ENCODE measurements at regions not wholly inside any gene's neighbourhood (a gene's known extent, or its start where the extent isn't known, plus 50 kb on each side); places are given as distances from the start of the nearest gene placed in this dataset.

DNA sequence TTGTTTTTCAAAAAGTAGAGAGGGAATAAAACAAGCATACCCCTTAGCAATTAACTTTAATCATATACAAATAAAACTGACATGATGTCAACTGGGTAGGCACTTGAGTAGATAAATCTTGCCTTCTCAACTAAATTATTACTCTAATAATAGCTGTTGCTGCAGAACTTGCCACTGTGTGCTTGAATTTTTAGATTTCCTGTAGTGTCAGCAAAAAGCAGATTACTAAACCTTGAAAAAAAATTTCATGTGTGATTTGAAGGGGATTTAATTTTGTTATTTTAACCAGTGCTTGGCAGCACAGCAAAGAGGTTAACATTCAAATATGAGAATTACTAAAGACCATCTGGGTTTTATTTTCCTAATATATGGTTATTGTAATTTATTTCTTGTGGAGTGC lies 438.3 kb upstream of the SPANXN1 start:
- peaks cover 0 to 4% of the 10 kb centered on the region in 2 donors for H3K27me3 Mint-ChIP-seq
- Histone ChIP-seq H3K4me1 (ENCODE audit: control insufficient read depth in 1 of 2, extremely low read depth in 1 of 2, insufficient read depth in 2 of 2, low read length in 2 of 2) (no peaks in the 10 kb centered on the region), H3K9me3 (no peaks in the 10 kb centered on the region), H3K27me3 (replicated peaks in 1 of 2; ENCODE audit: control insufficient read depth in 2 of 2, extremely low read depth in 1 of 2, insufficient read depth in 2 of 2, low read length in 1 of 2) (no peaks in the 10 kb centered on the region), H3K4me3 (ENCODE audit: control insufficient read depth in 1 of 2, extremely low read depth in 1 of 2, low read length in 1 of 2) (no peak overlapping the region), H3K36me3 (ENCODE audit: control insufficient read depth in 2 of 2, extremely low read depth in 1 of 2, insufficient read depth in 1 of 2, low read length in 1 of 2) (no peaks in the 10 kb centered on the region), H3K27ac (ENCODE audit: low read length) (no peak overlapping the region)
- CTCF ChIA-PET = no interaction called here
- H3K27ac Mint-ChIP-seq = no peak overlapping the region
- H3K4me3 Mint-ChIP-seq = no peak overlapping the region
- DNase-seq = no peak
- H3K9me3 Mint-ChIP-seq = peaks cover 0 to 8% (median 0%) of the 10 kb centered on the region in 3 donors
- no peaks in the 10 kb centered on the region for H3K4me1 Mint-ChIP-seq
- H3K36me3 Mint-ChIP-seq = no peaks in the 10 kb centered on the region
- no peak for ATAC-seq (replicated peaks in 1 of 4)
- POLR2A ChIA-PET = no interaction called here

DNA sequence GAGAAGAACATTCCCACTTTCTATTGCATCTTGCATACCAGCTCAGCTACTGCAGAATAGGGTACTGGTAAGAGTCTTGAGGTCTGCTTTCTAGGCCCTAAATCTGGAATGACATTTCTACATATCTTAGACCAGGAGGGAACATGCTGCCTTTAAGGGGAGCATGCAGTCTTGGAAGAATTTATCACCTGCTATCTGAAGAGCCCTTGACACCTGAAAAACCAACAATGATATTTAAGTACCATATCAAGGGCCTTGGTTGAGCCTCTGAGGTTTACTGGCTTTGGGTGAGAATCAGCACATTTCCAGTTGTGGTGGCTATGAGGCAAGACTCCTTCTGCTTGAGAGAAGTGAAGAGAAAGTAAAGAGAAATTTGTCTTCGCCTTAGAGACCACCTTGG lies 436.8 kb upstream of the SPANXN1 start:
- H3K27ac Mint-ChIP-seq = no peak overlapping the region
- POLR2A ChIA-PET = interaction anchor here in 1 of 2 donors (0.6 kb wide), 1 partner anchor 28 kb away, joined by 3 read pairs; no protein-coding TSS in a partner anchor
- CTCF ChIA-PET = no interaction called here

DNA sequence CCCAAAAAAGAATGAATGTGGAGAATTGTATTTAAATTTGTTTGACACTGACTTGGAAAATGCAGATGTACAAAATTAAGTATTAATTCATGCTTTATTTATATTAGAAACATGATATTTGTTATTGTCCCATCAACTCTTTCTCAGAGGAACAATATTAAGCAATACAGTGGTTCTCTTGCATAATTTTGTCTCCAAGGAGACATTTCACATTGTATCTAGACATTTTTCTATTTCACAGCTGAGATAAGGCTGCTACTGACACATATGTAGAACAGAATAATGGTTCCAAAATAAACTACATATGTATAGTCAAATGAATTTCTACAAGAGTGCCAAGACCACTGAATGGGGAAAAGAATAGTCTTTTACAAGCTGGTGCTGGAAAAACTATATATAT lies 427.9 kb upstream of the SPANXN1 start:
- no peaks in the 10 kb centered on the region for H3K9me3 ChIP-seq
- no peak overlapping the region for H3K27ac ChIP-seq (ENCODE audit: low read length)
- no peaks in the 10 kb centered on the region for H3K27me3 Mint-ChIP-seq
- ATAC-seq (replicated peaks in 1 of 4) (no peak), DNase-seq (no peak)
- H3K4me3 ChIP-seq (ENCODE audit: control insufficient read depth in 1 of 2, extremely low read depth in 1 of 2, low read length in 1 of 2) = no peak overlapping the region
- ChIA-PET CTCF (no interaction called here), POLR2A (interaction anchor here in 1 of 2 donors (0.7 kb wide), 1 partner anchor 18 kb away, joined by 3 read pairs; no protein-coding TSS in a partner anchor)
- no peaks in the 10 kb centered on the region for H3K4me1 Mint-ChIP-seq
- H3K9me3 Mint-ChIP-seq = peaks cover 0 to 3% (median 0%) of the 10 kb centered on the region in 3 donors
- H3K36me3 ChIP-seq (ENCODE audit: control insufficient read depth in 2 of 2, extremely low read depth in 1 of 2, insufficient read depth in 1 of 2, low read length in 1 of 2) = no peaks in the 10 kb centered on the region
- H3K27me3 ChIP-seq (replicated peaks in 1 of 2; ENCODE audit: control insufficient read depth in 2 of 2, extremely low read depth in 1 of 2, insufficient read depth in 2 of 2, low read length in 1 of 2) = no peaks in the 10 kb centered on the region
- H3K4me1 ChIP-seq (ENCODE audit: control insufficient read depth in 1 of 2, extremely low read depth in 1 of 2, insufficient read depth in 2 of 2, low read length in 2 of 2) = no peaks in the 10 kb centered on the region
- H3K27ac Mint-ChIP-seq = no peak overlapping the region
- H3K4me3 Mint-ChIP-seq = no peak overlapping the region
- no peaks in the 10 kb centered on the region for H3K36me3 Mint-ChIP-seq

More for the DNA sequence above, 436.8 kb upstream of the SPANXN1 start:
- Mint-ChIP-seq H3K9me3 (peaks cover 0 to 8% (median 0%) of the 10 kb centered on the region in 3 donors), H3K4me1 (no peaks in the 10 kb centered on the region), H3K36me3 (no peaks in the 10 kb centered on the region), H3K4me3 (no peak overlapping the region), H3K27me3 (peaks cover 0 to 4% of the 10 kb centered on the region in 2 donors)
- WGBS (ENCODE audit: insufficient coverage) = 83% methylated on average over 1 of the region's 1 CpG
- Histone ChIP-seq H3K36me3 (ENCODE audit: control insufficient read depth in 2 of 2, extremely low read depth in 1 of 2, insufficient read depth in 1 of 2, low read length in 1 of 2) (no peaks in the 10 kb centered on the region), H3K27me3 (replicated peaks in 1 of 2; ENCODE audit: control insufficient read depth in 2 of 2, extremely low read depth in 1 of 2, insufficient read depth in 2 of 2, low read length in 1 of 2) (no peaks in the 10 kb centered on the region), H3K4me3 (ENCODE audit: control insufficient read depth in 1 of 2, extremely low read depth in 1 of 2, low read length in 1 of 2) (no peak overlapping the region), H3K27ac (ENCODE audit: low read length) (no peak overlapping the region), H3K9me3 (no peaks in the 10 kb centered on the region), H3K4me1 (ENCODE audit: control insufficient read depth in 1 of 2, extremely low read depth in 1 of 2, insufficient read depth in 2 of 2, low read length in 2 of 2) (no peaks in the 10 kb centered on the region)
- DNase-seq (no peak), ATAC-seq (replicated peaks in 1 of 4) (no peak)

DNA sequence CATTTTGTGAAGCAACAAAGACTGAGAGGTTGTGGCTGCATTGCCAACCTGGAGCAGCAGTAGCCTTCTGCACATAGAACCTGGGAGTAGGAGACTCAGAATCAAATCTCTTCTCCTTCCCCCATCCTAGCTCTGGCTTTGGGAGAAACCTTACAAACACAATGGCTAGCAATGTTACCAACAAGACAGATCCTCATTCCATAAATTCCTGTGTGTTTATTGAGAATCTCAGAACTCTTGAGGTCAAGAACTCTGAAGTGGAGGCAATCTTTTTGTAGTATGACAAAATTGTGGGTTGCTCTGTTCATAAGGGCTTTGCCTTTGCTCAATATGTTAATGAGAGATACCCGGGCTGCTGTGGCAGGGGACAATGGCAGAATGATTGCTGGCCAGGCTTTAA lies 406.7 kb upstream of the SPANXN1 start:
- CTCF ChIA-PET = no interaction called here
- peaks cover 0 to 3% of the 10 kb centered on the region in 2 donors for H3K27me3 Mint-ChIP-seq

DNA sequence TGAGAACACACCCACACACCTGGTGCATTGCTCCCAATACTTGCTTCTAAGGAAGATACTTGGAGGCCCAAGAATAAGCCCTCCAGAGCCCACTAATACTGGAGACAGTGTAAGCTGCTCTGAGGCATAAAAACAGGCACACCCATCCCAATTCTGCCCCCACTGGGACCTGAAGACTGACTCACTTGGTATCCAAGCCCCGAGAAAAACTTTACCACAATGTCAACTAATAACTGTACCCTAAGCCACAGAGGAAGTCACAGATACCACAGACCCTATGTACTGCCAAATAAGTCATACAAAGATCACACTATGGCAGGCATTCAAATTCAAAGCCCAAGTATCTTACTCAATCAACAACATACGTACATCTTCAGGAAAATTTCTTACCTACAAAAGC lies 398.2 kb upstream of the SPANXN1 start:
- Histone ChIP-seq H3K4me1 (ENCODE audit: control insufficient read depth in 1 of 2, extremely low read depth in 1 of 2, insufficient read depth in 2 of 2, low read length in 2 of 2) (no peaks in the 10 kb centered on the region), H3K9me3 (peaks cover 2% of the 10 kb centered on the region), H3K27ac (ENCODE audit: low read length) (no peak overlapping the region), H3K27me3 (replicated peaks in 1 of 2; ENCODE audit: control insufficient read depth in 2 of 2, extremely low read depth in 1 of 2, insufficient read depth in 2 of 2, low read length in 1 of 2) (no peaks in the 10 kb centered on the region), H3K4me3 (ENCODE audit: control insufficient read depth in 1 of 2, extremely low read depth in 1 of 2, low read length in 1 of 2) (no peak overlapping the region), H3K36me3 (ENCODE audit: control insufficient read depth in 2 of 2, extremely low read depth in 1 of 2, insufficient read depth in 1 of 2, low read length in 1 of 2) (no peaks in the 10 kb centered on the region)
- ChIA-PET CTCF (no interaction called here), POLR2A (no interaction called here)
- peaks cover 0 to 4% of the 10 kb centered on the region in 2 donors for H3K27me3 Mint-ChIP-seq
- no peaks in the 10 kb centered on the region for H3K4me1 Mint-ChIP-seq
- H3K27ac Mint-ChIP-seq = no peak overlapping the region
- WGBS (ENCODE audit: insufficient coverage) = 0% methylated on average over 1 of the region's 2 CpGs
- no peaks in the 10 kb centered on the region for H3K36me3 Mint-ChIP-seq
- DNase-seq = no peak
- H3K4me3 Mint-ChIP-seq = no peak overlapping the region
- peaks cover 0 to 4% (median 4%) of the 10 kb centered on the region in 3 donors for H3K9me3 Mint-ChIP-seq
- no peak for ATAC-seq (replicated peaks in 1 of 4)

More for the DNA sequence above, 406.7 kb upstream of the SPANXN1 start:
- H3K36me3 Mint-ChIP-seq = no peaks in the 10 kb centered on the region
- POLR2A ChIA-PET = no interaction called here
- Histone ChIP-seq H3K27ac (ENCODE audit: low read length) (no peak overlapping the region), H3K36me3 (ENCODE audit: control insufficient read depth in 2 of 2, extremely low read depth in 1 of 2, insufficient read depth in 1 of 2, low read length in 1 of 2) (no peaks in the 10 kb centered on the region), H3K4me3 (ENCODE audit: control insufficient read depth in 1 of 2, extremely low read depth in 1 of 2, low read length in 1 of 2) (no peak overlapping the region), H3K9me3 (no peaks in the 10 kb centered on the region), H3K27me3 (replicated peaks in 1 of 2; ENCODE audit: control insufficient read depth in 2 of 2, extremely low read depth in 1 of 2, insufficient read depth in 2 of 2, low read length in 1 of 2) (no peaks in the 10 kb centered on the region), H3K4me1 (ENCODE audit: control insufficient read depth in 1 of 2, extremely low read depth in 1 of 2, insufficient read depth in 2 of 2, low read length in 2 of 2) (no peaks in the 10 kb centered on the region)
- no peak overlapping the region for H3K27ac Mint-ChIP-seq
- no peaks in the 10 kb centered on the region for H3K4me1 Mint-ChIP-seq
- 57% methylated on average over 1 of the region's 1 CpG for WGBS (ENCODE audit: insufficient coverage)
- H3K4me3 Mint-ChIP-seq = no peak overlapping the region
- ATAC-seq (replicated peaks in 1 of 4) (no peak), DNase-seq (no peak)
- peaks cover 0 to 4% (median 0%) of the 10 kb centered on the region in 3 donors for H3K9me3 Mint-ChIP-seq

DNA sequence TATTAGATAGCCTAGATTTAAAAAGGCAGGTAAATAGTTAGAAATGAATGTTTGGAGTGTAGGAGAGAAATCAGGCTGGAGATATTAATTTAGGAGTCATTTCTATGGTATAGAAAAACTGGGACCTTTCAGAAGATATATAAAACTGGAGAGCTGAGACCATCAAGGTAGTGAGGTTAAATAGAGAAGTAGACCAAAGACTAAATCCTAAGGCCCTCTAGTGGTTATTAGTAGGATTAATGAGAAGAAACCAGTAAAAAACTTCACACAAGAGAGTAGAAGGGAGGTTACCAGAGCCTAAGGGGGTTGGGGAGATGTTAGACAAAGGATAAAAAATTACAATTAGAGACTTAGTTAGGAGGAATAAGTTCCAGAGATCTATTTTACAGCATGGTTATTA lies 351.0 kb upstream of the SPANXN1 start:
- DNase-seq (no peak), ATAC-seq (replicated peaks in 1 of 4) (no peak)
- H3K36me3 Mint-ChIP-seq = no peaks in the 10 kb centered on the region
- H3K27me3 Mint-ChIP-seq = peaks cover 0 to 4% of the 10 kb centered on the region in 2 donors
- POLR2A ChIA-PET = no interaction called here
- no peak overlapping the region for H3K4me3 Mint-ChIP-seq
- Histone ChIP-seq H3K4me1 (ENCODE audit: control insufficient read depth in 1 of 2, extremely low read depth in 1 of 2, insufficient read depth in 2 of 2, low read length in 2 of 2) (no peaks in the 10 kb centered on the region), H3K27me3 (replicated peaks in 1 of 2; ENCODE audit: control insufficient read depth in 2 of 2, extremely low read depth in 1 of 2, insufficient read depth in 2 of 2, low read length in 1 of 2) (no peaks in the 10 kb centered on the region), H3K27ac (ENCODE audit: low read length) (no peak overlapping the region), H3K4me3 (ENCODE audit: control insufficient read depth in 1 of 2, extremely low read depth in 1 of 2, low read length in 1 of 2) (no peak overlapping the region), H3K36me3 (ENCODE audit: control insufficient read depth in 2 of 2, extremely low read depth in 1 of 2, insufficient read depth in 1 of 2, low read length in 1 of 2) (no peaks in the 10 kb centered on the region), H3K9me3 (no peaks in the 10 kb centered on the region)
- H3K9me3 Mint-ChIP-seq = peaks cover 0 to 4% (median 0%) of the 10 kb centered on the region in 3 donors
- H3K4me1 Mint-ChIP-seq = no peaks in the 10 kb centered on the region
- no peak overlapping the region for H3K27ac Mint-ChIP-seq
- CTCF ChIA-PET = no interaction called here

DNA sequence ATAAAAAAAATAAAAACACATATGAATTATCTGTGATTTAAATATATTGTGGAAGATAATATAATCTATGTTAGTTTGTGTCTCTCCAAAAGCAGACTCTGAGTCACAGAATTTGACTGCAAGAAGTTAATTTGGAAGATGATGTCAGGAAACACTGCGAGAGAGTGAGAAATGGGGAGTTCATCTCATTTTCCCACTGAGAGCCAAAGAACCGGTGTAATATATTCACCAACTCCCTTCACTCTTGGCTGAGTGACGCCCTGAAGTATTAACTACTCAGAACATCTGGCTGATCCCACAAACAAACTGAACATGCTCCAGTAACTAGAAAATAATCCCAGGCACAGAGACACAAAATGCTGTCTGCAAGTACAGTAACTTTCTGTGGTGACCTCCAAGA lies 345.8 kb upstream of the SPANXN1 start:
- Mint-ChIP-seq H3K4me3 (no peak overlapping the region), H3K4me1 (no peaks in the 10 kb centered on the region), H3K36me3 (no peaks in the 10 kb centered on the region), H3K27me3 (peaks cover 0 to 4% of the 10 kb centered on the region in 2 donors), H3K9me3 (no peaks in the 10 kb centered on the region), H3K27ac (no peak overlapping the region)
- no CpG with 5 or more reads among the region's 3 CpGs for WGBS (ENCODE audit: insufficient coverage)
- Histone ChIP-seq H3K27me3 (replicated peaks in 1 of 2; ENCODE audit: control insufficient read depth in 2 of 2, extremely low read depth in 1 of 2, insufficient read depth in 2 of 2, low read length in 1 of 2) (no peaks in the 10 kb centered on the region), H3K36me3 (ENCODE audit: control insufficient read depth in 2 of 2, extremely low read depth in 1 of 2, insufficient read depth in 1 of 2, low read length in 1 of 2) (no peaks in the 10 kb centered on the region), H3K9me3 (no peaks in the 10 kb centered on the region), H3K4me3 (ENCODE audit: control insufficient read depth in 1 of 2, extremely low read depth in 1 of 2, low read length in 1 of 2) (no peak overlapping the region), H3K4me1 (ENCODE audit: control insufficient read depth in 1 of 2, extremely low read depth in 1 of 2, insufficient read depth in 2 of 2, low read length in 2 of 2) (no peaks in the 10 kb centered on the region), H3K27ac (ENCODE audit: low read length) (no peak overlapping the region)
- no peak for DNase-seq
- ChIA-PET CTCF (no interaction called here), POLR2A (no interaction called here)
- ATAC-seq (replicated peaks in 1 of 4) = no peak

All from T-cell (primary cell).